K562 (cell line): ENCODE measurements at regions not wholly inside any gene's neighbourhood (a gene's known extent, or its start where the extent isn't known, plus 50 kb on each side); places are given as distances from the start of the nearest gene placed in this dataset.

ENCODE experiments used
- CHD1 ChIP-seq: fragments of 200-600 bp; sonication (generic); IDR thresholded peaks from one replicate; pipeline ENCODE4 v1.6.1; 2012; ENCODE audit warnings: mild to moderate bottlenecking, moderate library complexity, low read length, inconsistent platforms
- EGR1 ChIP-seq: fragments of 450-650 bp; conservative IDR thresholded peaks from 2 replicates; pipeline ENCODE4 v1.6.1; 2017; ENCODE audit warnings: mild to moderate bottlenecking
- ELF1 ChIP-seq: fragments of 200-800 bp; sonication (Bioruptor generic); IDR thresholded peaks from 2 replicates; pipeline ENCODE4 v1.6.1; 2016; ENCODE audit warnings: missing genetic modification characterization, missing compliant biosample characterization
- FUS ChIP-seq: fragments of 200-400 bp; formaldehyde crosslinking; optimal IDR thresholded peaks from 2 replicates; pipeline ENCODE3; 2017; ENCODE audit warnings: low read depth, low read length
- HNRNPUL1 ChIP-seq: fragments of 200-400 bp; formaldehyde crosslinking; IDR thresholded peaks from 2 replicates; pipeline ENCODE4 v1.6.1; 2017; ENCODE audit warnings: low read length
- POLR2A ChIP-seq: fragments of 450-650 bp; conservative IDR thresholded peaks from 2 replicates; pipeline ENCODE4 v1.6.1; 2016
- ZNF583 ChIP-seq: fragments of 250-450 bp; sonication (Bioruptor Pico); IDR thresholded peaks from 2 replicates; pipeline ENCODE4 v1.4.0; 2020
- ZZZ3 ChIP-seq: fragments of 450-650 bp; IDR thresholded peaks from 2 replicates; pipeline ENCODE4 v1.6.1; 2016; ENCODE audit warnings: antibody characterized with exemption, mild to moderate bottlenecking, moderate library complexity
- TF ChIP-seq, protein P1 (sequence below), 3 experiments: IDR thresholded peaks in 2 of 3; conservative IDR thresholded peaks in 1 of 3; 2 replicates each; pipeline ENCODE4 v1.5.1; 2011 to 2012; ENCODE audit warnings: low read length in 3 of 3, mild to moderate bottlenecking in 3 of 3, control low read depth in 2 of 3, improper control_type of control experiment in 1 of 3, inconsistent platforms in 1 of 3, low read depth in 1 of 3, mixed read lengths in 1 of 3, moderate library complexity in 1 of 3; ENCODE audit not compliant: insufficient read depth in 2 of 3

DNA sequence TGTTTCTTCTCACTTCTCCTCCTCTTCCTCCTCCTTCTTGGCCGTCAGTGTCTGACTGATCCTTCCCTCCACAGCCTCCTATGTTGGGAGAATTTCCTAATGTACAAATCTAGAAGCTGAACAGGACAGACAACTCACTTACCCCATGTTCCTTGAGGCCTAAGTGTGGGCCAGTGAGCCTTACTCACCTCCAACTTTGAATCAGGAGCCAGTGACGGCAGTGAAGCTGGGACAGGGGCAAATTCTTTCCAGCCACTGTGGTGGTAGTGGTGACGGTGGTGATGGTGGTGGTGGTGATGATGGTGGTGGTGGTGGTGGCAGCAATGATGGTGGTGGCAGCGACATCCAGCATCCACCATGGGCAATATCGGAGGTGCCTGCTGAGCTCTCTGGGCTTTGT lies 166.3 kb downstream of the FAM43A start:
- TF ChIP-seq CHD1 (no peak), EGR1 (no peak), ZZZ3 (no peak), HNRNPUL1 (no peak), POLR2A (no peak), ZNF583 (CRISPR knock-in tag) (no peak), FUS (no peak), ELF1 (no peak)
- TF ChIP-seq, protein P1, sequence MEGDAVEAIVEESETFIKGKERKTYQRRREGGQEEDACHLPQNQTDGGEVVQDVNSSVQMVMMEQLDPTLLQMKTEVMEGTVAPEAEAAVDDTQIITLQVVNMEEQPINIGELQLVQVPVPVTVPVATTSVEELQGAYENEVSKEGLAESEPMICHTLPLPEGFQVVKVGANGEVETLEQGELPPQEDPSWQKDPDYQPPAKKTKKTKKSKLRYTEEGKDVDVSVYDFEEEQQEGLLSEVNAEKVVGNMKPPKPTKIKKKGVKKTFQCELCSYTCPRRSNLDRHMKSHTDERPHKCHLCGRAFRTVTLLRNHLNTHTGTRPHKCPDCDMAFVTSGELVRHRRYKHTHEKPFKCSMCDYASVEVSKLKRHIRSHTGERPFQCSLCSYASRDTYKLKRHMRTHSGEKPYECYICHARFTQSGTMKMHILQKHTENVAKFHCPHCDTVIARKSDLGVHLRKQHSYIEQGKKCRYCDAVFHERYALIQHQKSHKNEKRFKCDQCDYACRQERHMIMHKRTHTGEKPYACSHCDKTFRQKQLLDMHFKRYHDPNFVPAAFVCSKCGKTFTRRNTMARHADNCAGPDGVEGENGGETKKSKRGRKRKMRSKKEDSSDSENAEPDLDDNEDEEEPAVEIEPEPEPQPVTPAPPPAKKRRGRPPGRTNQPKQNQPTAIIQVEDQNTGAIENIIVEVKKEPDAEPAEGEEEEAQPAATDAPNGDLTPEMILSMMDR (IDR thresholded peaks at IDR 0.05 in 2 of 3, conservative IDR thresholded peaks at IDR 0.05 in 1 of 3; ENCODE audit: insufficient read depth in 2 of 3, low read depth in 1 of 3, low read length in 3 of 3): no peak
